HepG2 (cell line): ENCODE measurements at regions not wholly inside any gene's neighbourhood (a gene's known extent, or its start where the extent isn't known, plus 50 kb on each side); places are given as distances from the start of the nearest gene placed in this dataset.

Experiments used
- ATAC-seq: fragments of 200-7000 bp; cut with Tn5 transposase; 3 replicates; pipeline ENCODE4 v1.9.1; 2020; ENCODE audit warnings: mild to moderate bottlenecking, moderate library complexity
- BruUV-seq: library from RNA; stranded (reverse); fragments of 400-500 nt; replicated peaks from 2 replicates; lab custom pipeline; 2021; lab: Mats Ljungman, UMichigan
- CTCF ChIA-PET: fragments of 300-600 bp; formaldehyde crosslinking; extraction: SDS; loops from one replicate; lab custom pipeline; 2021; ENCODE audit warnings: low total read pairs, inconsistent platforms, low intra/inter-chr PET ratio; lab: Yijun Ruan, JAX
- POLR2A ChIA-PET: fragments of 350-600 bp; sonication (Branson Sonifier 250); formaldehyde crosslinking; loops from one replicate; lab custom pipeline; 2020; ENCODE audit warnings: antibody characterized with exemption, inconsistent platforms; lab: Yijun Ruan, JAX
- DNase-seq: peaks from one replicate; pipeline ENCODE4 v3.0.0-alpha.2; 2015; ENCODE audit warnings: low spot score
- FAIRE-seq: peaks from 3 replicates; lab custom pipeline; 2011; peaks lifted over from hg19 to GRCh38; lab: Jason Lieb, UNC
- H2AFZ ChIP-seq: one replicate; pipeline ENCODE4 v1.6.1; 2011; ENCODE audit warnings: low read length, inconsistent platforms
- H3K27ac ChIP-seq: fragments of 300-600 bp; 3 replicates; pipeline ENCODE4 v1.8.0; 2011; ENCODE audit warnings: mixed run types, mild to moderate bottlenecking, mixed read lengths, low read length, inconsistent platforms; ENCODE audit not compliant: insufficient read depth; ENCODE audit errors: extremely low read length
- H3K27me3 ChIP-seq, 2 experiments: fragments of 200-600 bp in 1 of 2; 2 replicates in 1 of 2; 3 replicates in 1 of 2; pipeline versions ENCODE4 v1.6.0 to v1.8.0; 2011; ENCODE audit warnings: low read length in 2 of 2, mild to moderate bottlenecking in 2 of 2, moderate library complexity in 2 of 2, inconsistent platforms in 1 of 2; ENCODE audit not compliant: insufficient read depth in 2 of 2, control insufficient read depth in 1 of 2
- H3K36me3 ChIP-seq, 2 experiments: fragments of 200-600 bp in 1 of 2; replicated peaks in 1 of 2; 2 replicates in 1 of 2; 3 replicates in 1 of 2; pipeline versions ENCODE4 v1.5.1 to v1.8.0; 2011; ENCODE audit warnings: low read length in 2 of 2, inconsistent platforms in 1 of 2; ENCODE audit not compliant: insufficient read depth in 2 of 2, control insufficient read depth in 1 of 2
- H3K4me1 ChIP-seq: 2 replicates; pipeline ENCODE4 v1.5.1; 2012; ENCODE audit warnings: low read length, inconsistent platforms; ENCODE audit not compliant: insufficient read depth
- H3K4me2 ChIP-seq: 2 replicates; pipeline ENCODE4 v1.6.0; 2011; ENCODE audit warnings: low read depth, low read length, inconsistent platforms
- H3K4me3 ChIP-seq, 3 experiments: fragments of 200-600 bp in 1 of 3; sonication (generic), shearing (Covaris generic) in 1 of 3; replicated peaks in 1 of 3; 2 replicates each; pipeline ENCODE4 v1.5.1; 2011 to 2016; ENCODE audit warnings: low read length in 3 of 3, inconsistent platforms in 2 of 3, low read depth in 2 of 3, mild to moderate bottlenecking in 2 of 3, control low read depth in 1 of 3, mixed read lengths in 1 of 3; ENCODE audit not compliant: insufficient read depth in 1 of 3
- H3K79me2 ChIP-seq: one replicate; pipeline ENCODE4 v1.6.1; 2011; ENCODE audit warnings: low read length, inconsistent platforms; ENCODE audit not compliant: insufficient read depth
- H3K9ac ChIP-seq: 2 replicates; pipeline ENCODE4 v1.6.0; 2011; ENCODE audit warnings: mild to moderate bottlenecking, low read depth, low read length, inconsistent platforms; ENCODE audit not compliant: insufficient read depth
- H3K9me3 ChIP-seq: 2 replicates; pipeline ENCODE4 v1.5.1; 2012; ENCODE audit warnings: mild to moderate bottlenecking, low read length
- H4K20me1 ChIP-seq: 2 replicates; pipeline ENCODE4 v1.6.0; 2011; ENCODE audit warnings: inconsistent platforms, mild to moderate bottlenecking, low read length, moderate library complexity; ENCODE audit not compliant: insufficient read depth
- CREB1 ChIP-seq, 2 experiments: fragments of 450-650 bp in 1 of 2; IDR thresholded peaks; 2 replicates each; pipeline ENCODE4 v1.6.1; 2016 to 2017; ENCODE audit warnings: control low read depth in 1 of 2, mild to moderate bottlenecking in 1 of 2, missing compliant biosample characterization in 1 of 2, missing genetic modification characterization in 1 of 2
- MXD4 ChIP-seq: IDR thresholded peaks from 2 replicates; pipeline ENCODE4 v1.6.1; 2016; ENCODE audit warnings: mild to moderate bottlenecking, missing biosample characterization, missing genetic modification reagents
- RFX1 ChIP-seq: fragments of 450-650 bp; IDR thresholded peaks from 2 replicates; pipeline ENCODE4 v1.6.1; 2017
- ZBTB7A ChIP-seq: sonication (generic); formaldehyde crosslinking; IDR thresholded peaks from 2 replicates; pipeline ENCODE4 v1.8.0; 2022; ENCODE audit warnings: mild to moderate bottlenecking, missing genetic modification reagents
- ZNF17 ChIP-seq: sonication (generic); formaldehyde crosslinking; IDR thresholded peaks from 2 replicates; pipeline ENCODE4 v1.5.0; 2020; ENCODE audit warnings: mild to moderate bottlenecking, missing genetic modification reagents
- ZNF644 ChIP-seq: IDR thresholded peaks from 2 replicates; pipeline ENCODE4 v1.6.1; 2016; ENCODE audit warnings: low read depth
- ZNF768 ChIP-seq: sonication (generic); formaldehyde crosslinking; IDR thresholded peaks from 2 replicates; pipeline ENCODE4 v1.4.0; 2020; ENCODE audit warnings: missing genetic modification reagents
- ZSCAN30 ChIP-seq: sonication (generic); formaldehyde crosslinking; IDR thresholded peaks from 2 replicates; pipeline ENCODE4 v1.5.0; 2020; ENCODE audit warnings: mild to moderate bottlenecking, missing genetic modification reagents
- WGBS: methylation state at CpG from one replicate; pipeline ENCODE4 v1.1.6; 2017; ENCODE audit warnings: low lambda C conversion rate; 5-methylcytosine and 5-hydroxymethylcytosine counted together
- in situ Hi-C: cut with HindIII; loops from 2 replicates; pipeline ENCODE4 v1.10.0; 2017; ENCODE audit warnings: low pct_unique_long_range_greater_than_20kb; ENCODE audit not compliant: extremely low pct_ligation_motif_present
- intact Hi-C: fragments of 100-400 bp; cut with micrococcal nuclease; formaldehyde crosslinking; loops from one replicate; pipeline ENCODE4 v1.10.0; 2022; ENCODE audit not compliant: unreplicated experiment
- TF ChIP-seq, protein P1 (sequence below): sonication (generic); IDR thresholded peaks from 2 replicates; pipeline ENCODE4 v1.6.1; 2016; ENCODE audit warnings: low read depth, borderline replicate concordance
- TF ChIP-seq, protein P2 (sequence below): sonication (generic); formaldehyde crosslinking; IDR thresholded peaks from 2 replicates; pipeline ENCODE4 v1.4.0; 2020; ENCODE audit warnings: missing genetic modification reagents
- TF ChIP-seq, protein P3 (sequence below): sonication (generic); formaldehyde crosslinking; IDR thresholded peaks from 2 replicates; pipeline ENCODE4 v1.5.0; 2020; ENCODE audit warnings: missing genetic modification reagents, mild to moderate bottlenecking, borderline replicate concordance

DNA sequence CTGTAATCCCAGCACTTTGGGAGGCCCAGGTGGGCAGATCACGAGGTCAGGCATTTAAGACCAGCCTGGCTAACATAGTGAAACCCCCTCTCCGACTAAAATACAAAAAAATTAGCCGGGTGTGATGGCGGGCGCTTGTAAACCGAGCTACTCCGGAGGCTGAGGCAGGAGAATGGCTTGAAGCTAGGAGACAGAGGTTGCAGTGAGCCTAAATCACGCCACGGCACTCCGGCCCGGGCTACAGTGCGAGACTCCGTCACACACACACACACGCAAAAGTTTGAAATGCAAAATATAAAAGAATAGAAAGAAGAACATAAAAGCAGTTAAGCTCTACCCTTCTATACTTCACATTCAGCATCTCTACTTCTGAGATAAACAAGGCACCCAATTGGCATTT lies 1165.9 kb upstream of the CNTN5 start:
- 17% methylated on average over 14 of the region's 14 CpGs for WGBS
- no peaks in the 10 kb centered on the region; a peak in 1 of 5 replicates for H3K27me3 ChIP-seq
- no peak overlapping the region for H3K4me3 ChIP-seq
- no peaks in the 10 kb centered on the region for H3K79me2 ChIP-seq
- TF ChIP-seq, protein P1, sequence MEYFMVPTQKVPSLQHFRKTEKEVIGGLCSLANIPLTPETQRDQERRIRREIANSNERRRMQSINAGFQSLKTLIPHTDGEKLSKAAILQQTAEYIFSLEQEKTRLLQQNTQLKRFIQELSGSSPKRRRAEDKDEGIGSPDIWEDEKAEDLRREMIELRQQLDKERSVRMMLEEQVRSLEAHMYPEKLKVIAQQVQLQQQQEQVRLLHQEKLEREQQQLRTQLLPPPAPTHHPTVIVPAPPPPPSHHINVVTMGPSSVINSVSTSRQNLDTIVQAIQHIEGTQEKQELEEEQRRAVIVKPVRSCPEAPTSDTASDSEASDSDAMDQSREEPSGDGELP, result no peak
- TF ChIP-seq ZNF17 (CRISPR knock-in tag), result no peak
- TF ChIP-seq RFX1, result no peak
- no peak for TF ChIP-seq ZSCAN30
- TF ChIP-seq MXD4 (CRISPR knock-in tag), result no peak
- no peak for TF ChIP-seq ZBTB7A (CRISPR knock-in tag)
- no peak for TF ChIP-seq CREB1 (IDR thresholded peaks at IDR 0.05)
- TF ChIP-seq CREB1 (CRISPR knock-in tag; IDR thresholded peaks at IDR 0.05), result no peak
- no peak for TF ChIP-seq ZNF768 (CRISPR knock-in tag)
- TF ChIP-seq ZNF644, result no peak
- TF ChIP-seq, protein P2, sequence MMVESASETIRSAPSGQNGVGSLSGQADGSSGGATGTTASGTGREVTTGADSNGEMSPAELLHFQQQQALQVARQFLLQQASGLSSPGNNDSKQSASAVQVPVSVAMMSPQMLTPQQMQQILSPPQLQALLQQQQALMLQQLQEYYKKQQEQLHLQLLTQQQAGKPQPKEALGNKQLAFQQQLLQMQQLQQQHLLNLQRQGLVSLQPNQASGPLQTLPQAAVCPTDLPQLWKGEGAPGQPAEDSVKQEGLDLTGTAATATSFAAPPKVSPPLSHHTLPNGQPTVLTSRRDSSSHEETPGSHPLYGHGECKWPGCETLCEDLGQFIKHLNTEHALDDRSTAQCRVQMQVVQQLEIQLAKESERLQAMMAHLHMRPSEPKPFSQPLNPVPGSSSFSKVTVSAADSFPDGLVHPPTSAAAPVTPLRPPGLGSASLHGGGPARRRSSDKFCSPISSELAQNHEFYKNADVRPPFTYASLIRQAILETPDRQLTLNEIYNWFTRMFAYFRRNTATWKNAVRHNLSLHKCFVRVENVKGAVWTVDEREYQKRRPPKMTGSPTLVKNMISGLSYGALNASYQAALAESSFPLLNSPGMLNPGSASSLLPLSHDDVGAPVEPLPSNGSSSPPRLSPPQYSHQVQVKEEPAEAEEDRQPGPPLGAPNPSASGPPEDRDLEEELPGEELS, result no peak
- TF ChIP-seq, protein P3, sequence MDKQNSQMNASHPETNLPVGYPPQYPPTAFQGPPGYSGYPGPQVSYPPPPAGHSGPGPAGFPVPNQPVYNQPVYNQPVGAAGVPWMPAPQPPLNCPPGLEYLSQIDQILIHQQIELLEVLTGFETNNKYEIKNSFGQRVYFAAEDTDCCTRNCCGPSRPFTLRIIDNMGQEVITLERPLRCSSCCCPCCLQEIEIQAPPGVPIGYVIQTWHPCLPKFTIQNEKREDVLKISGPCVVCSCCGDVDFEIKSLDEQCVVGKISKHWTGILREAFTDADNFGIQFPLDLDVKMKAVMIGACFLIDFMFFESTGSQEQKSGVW (CRISPR knock-in tag), result no peak
- no peak overlapping the region for H2AFZ ChIP-seq
- FAIRE-seq, result no peak
- no peaks in the 10 kb centered on the region for H3K9me3 ChIP-seq
- ChIA-PET POLR2A (no interaction called here), CTCF (no interaction called here)
- in situ Hi-C loops, result no loop called here
- no TSS peak for BruUV-seq
- H3K9ac ChIP-seq, result no peak overlapping the region
- H4K20me1 ChIP-seq, result no peaks in the 10 kb centered on the region
- intact Hi-C loops, result no loop called here
- H3K4me1 ChIP-seq, result no peaks in the 10 kb centered on the region
- ATAC-seq, result no peak
- no peaks in the 10 kb centered on the region for H3K36me3 ChIP-seq
- DNase-seq, result no peak
- no peak overlapping the region for H3K27ac ChIP-seq
- H3K4me2 ChIP-seq, result no peak overlapping the region
